CD4-positive, alpha-beta T cell (primary cell): ENCODE measurements at regions not wholly inside any gene's neighbourhood (a gene's known extent, or its start where the extent isn't known, plus 50 kb on each side); places are given as distances from the start of the nearest gene placed in this dataset.

ENCODE experiments used
- ATAC-seq: fragments of 200-7000 bp; cut with Tn5 transposase; one replicate; pipeline ENCODE4 v1.10.0; 2022; ENCODE audit warnings: mild to moderate bottlenecking; ENCODE audit not compliant: poor library complexity
- CTCF ChIA-PET: fragments of 350-600 bp; sonication (Branson Sonifier 250); formaldehyde crosslinking; loops from one replicate; lab custom pipeline; 2021; ENCODE audit warnings: antibody characterized with exemption, inconsistent platforms; lab: Charles Lee
- POLR2A ChIA-PET: fragments of 350-600 bp; sonication (Branson Sonifier 250); formaldehyde crosslinking; loops from one replicate; lab custom pipeline; 2021; ENCODE audit warnings: antibody characterized with exemption, inconsistent platforms; lab: Charles Lee
- DNase-seq, 14 experiments: peaks; one replicate each; pipeline ENCODE4 v3.0.0-alpha.2; 2013 to 2020; ENCODE audit warnings: mixed read lengths in 2 of 14
- H3K27ac ChIP-seq, 2 donors: one replicate each; pipeline versions ENCODE4 v1.5.1 to v1.7.0; 2013; ENCODE audit warnings: low read length in 2 of 2, low read depth in 1 of 2, mild to moderate bottlenecking in 1 of 2
- H3K27me3 ChIP-seq, 2 experiments: 1 replicate in 1 of 2; 2 replicates in 1 of 2; pipeline versions ENCODE4 v1.6.1 to v1.7.0; 2013; ENCODE audit warnings: low read length in 2 of 2, control low read depth in 1 of 2, mild to moderate bottlenecking in 1 of 2, moderate library complexity in 1 of 2; ENCODE audit not compliant: insufficient read depth in 2 of 2, control insufficient read depth in 1 of 2
- H3K36me3 ChIP-seq: one replicate; pipeline ENCODE4 v1.6.1; 2013; ENCODE audit warnings: low read length, control low read depth; ENCODE audit not compliant: insufficient read depth
- H3K4me1 ChIP-seq: one replicate; pipeline ENCODE4 v1.6.1; 2013; ENCODE audit warnings: low read length, control low read depth; ENCODE audit not compliant: insufficient read depth
- H3K4me3 ChIP-seq: one replicate; pipeline ENCODE4 v1.5.1; 2013; ENCODE audit warnings: mild to moderate bottlenecking, low read length, moderate library complexity
- H3K9me3 ChIP-seq, 2 experiments: 1 replicate in 1 of 2; 2 replicates in 1 of 2; pipeline versions ENCODE4 v1.6.1 to v1.7.0; 2013; ENCODE audit warnings: low read length in 2 of 2, mild to moderate bottlenecking in 2 of 2, control low read depth in 1 of 2, moderate library complexity in 1 of 2; ENCODE audit not compliant: control insufficient read depth in 1 of 2, insufficient read depth in 1 of 2
- H3K27ac Mint-ChIP-seq: one replicate; pipeline ENCODE4 v1.8.0; 2020; ENCODE audit warnings: mixed read lengths
- H3K27me3 Mint-ChIP-seq: one replicate; pipeline ENCODE4 v1.8.0; 2021; ENCODE audit warnings: mixed read lengths
- H3K36me3 Mint-ChIP-seq: one replicate; pipeline ENCODE4 v1.8.0; 2021; ENCODE audit warnings: low read depth, mixed read lengths
- H3K4me1 Mint-ChIP-seq: one replicate; pipeline ENCODE4 v1.8.0; 2021; ENCODE audit warnings: low read depth, mixed read lengths
- H3K4me3 Mint-ChIP-seq: one replicate; pipeline ENCODE4 v1.8.0; 2020; ENCODE audit warnings: mild to moderate bottlenecking, mixed read lengths
- H3K9me3 Mint-ChIP-seq: one replicate; pipeline ENCODE4 v1.8.0; 2020; ENCODE audit warnings: mixed read lengths
- intact Hi-C, 2 experiments: fragments of 100-400 bp; cut with DNase I in 1 of 2; cut with micrococcal nuclease in 1 of 2; formaldehyde crosslinking; loops; one replicate each; pipeline versions ENCODE4 v1.15.1 to v1.9.0; 2023 to 2025; cut with DNase I, micrococcal nuclease
- TF ChIP-seq, protein P1 (sequence below): fragments of 200-600 bp; IDR thresholded peaks from one replicate; pipeline ENCODE4 v1.8.0; 2022; ENCODE audit warnings: antibody characterized with exemption, mild to moderate bottlenecking

DNA sequence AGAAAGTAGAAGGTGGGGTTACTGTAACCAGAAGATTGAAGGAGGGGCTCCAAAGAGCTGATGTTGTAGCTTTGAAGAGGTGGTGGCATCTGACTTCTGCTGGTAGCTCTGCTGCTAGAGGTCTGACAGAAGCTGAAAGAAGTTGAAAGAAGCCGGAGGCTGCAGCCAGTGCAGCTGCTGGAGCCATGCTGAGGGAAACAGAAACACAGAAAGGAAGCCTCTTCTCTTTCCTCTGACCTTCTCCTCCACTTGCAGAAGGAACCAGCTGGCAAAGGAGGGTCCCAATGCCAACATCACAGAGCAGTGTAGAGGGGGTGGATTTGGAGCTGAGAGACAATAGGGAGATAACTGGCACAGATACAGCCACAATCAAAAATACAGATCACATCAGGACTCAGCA, 89.3 kb upstream of the HHIP start:
- Histone ChIP-seq H3K27ac (no peak overlapping the region), H3K4me3 (no peak overlapping the region), H3K9me3 (no peaks in the 10 kb centered on the region), H3K27me3 (no peaks in the 10 kb centered on the region), H3K36me3 (no peaks in the 10 kb centered on the region), H3K4me1 (no peaks in the 10 kb centered on the region)
- TF ChIP-seq, protein P1, sequence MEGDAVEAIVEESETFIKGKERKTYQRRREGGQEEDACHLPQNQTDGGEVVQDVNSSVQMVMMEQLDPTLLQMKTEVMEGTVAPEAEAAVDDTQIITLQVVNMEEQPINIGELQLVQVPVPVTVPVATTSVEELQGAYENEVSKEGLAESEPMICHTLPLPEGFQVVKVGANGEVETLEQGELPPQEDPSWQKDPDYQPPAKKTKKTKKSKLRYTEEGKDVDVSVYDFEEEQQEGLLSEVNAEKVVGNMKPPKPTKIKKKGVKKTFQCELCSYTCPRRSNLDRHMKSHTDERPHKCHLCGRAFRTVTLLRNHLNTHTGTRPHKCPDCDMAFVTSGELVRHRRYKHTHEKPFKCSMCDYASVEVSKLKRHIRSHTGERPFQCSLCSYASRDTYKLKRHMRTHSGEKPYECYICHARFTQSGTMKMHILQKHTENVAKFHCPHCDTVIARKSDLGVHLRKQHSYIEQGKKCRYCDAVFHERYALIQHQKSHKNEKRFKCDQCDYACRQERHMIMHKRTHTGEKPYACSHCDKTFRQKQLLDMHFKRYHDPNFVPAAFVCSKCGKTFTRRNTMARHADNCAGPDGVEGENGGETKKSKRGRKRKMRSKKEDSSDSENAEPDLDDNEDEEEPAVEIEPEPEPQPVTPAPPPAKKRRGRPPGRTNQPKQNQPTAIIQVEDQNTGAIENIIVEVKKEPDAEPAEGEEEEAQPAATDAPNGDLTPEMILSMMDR: no peak
- CTCF ChIA-PET: no interaction called here
- H3K4me3 Mint-ChIP-seq: no peak overlapping the region
- no peaks in the 10 kb centered on the region for H3K9me3 Mint-ChIP-seq
- H3K27me3 Mint-ChIP-seq: no peaks in the 10 kb centered on the region
- intact Hi-C loops: no loop called here
- H3K27ac Mint-ChIP-seq: no peak overlapping the region
- no peak for ATAC-seq
- no peaks in the 10 kb centered on the region for H3K36me3 Mint-ChIP-seq
- POLR2A ChIA-PET: no interaction called here
- no peaks in the 10 kb centered on the region for H3K4me1 Mint-ChIP-seq
- no peak for DNase-seq

DNA sequence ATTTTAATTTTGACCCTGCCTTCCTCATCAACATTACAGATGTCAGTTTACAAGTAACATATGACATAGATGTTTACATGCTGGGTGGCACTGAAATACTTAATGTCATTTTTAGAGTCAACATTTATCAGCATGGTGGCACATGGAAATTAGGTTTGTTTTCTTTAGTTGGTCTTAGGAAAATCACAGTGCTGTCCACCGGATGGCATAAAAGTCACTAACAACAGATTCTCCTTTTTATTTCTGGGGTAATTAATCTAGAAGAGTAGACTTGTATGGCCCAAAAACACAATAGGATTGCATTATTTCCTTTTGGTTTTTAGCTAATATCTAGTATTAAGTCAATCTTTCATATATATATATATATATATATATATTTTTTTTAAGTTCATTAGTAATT, 88.6 kb upstream of the HHIP start:
- Mint-ChIP-seq H3K4me1 (no peaks in the 10 kb centered on the region), H3K27ac (no peak overlapping the region), H3K36me3 (no peaks in the 10 kb centered on the region), H3K9me3 (no peaks in the 10 kb centered on the region), H3K4me3 (no peak overlapping the region), H3K27me3 (no peaks in the 10 kb centered on the region)
- Histone ChIP-seq H3K27me3 (no peaks in the 10 kb centered on the region), H3K27ac (no peak overlapping the region), H3K4me1 (no peaks in the 10 kb centered on the region), H3K4me3 (no peak overlapping the region), H3K9me3 (no peaks in the 10 kb centered on the region), H3K36me3 (no peaks in the 10 kb centered on the region)
- no peak for DNase-seq
- ChIA-PET POLR2A (no interaction called here), CTCF (no interaction called here)
- ATAC-seq: no peak
- intact Hi-C loops: no loop called here
- TF ChIP-seq, protein P1: no peak

DNA sequence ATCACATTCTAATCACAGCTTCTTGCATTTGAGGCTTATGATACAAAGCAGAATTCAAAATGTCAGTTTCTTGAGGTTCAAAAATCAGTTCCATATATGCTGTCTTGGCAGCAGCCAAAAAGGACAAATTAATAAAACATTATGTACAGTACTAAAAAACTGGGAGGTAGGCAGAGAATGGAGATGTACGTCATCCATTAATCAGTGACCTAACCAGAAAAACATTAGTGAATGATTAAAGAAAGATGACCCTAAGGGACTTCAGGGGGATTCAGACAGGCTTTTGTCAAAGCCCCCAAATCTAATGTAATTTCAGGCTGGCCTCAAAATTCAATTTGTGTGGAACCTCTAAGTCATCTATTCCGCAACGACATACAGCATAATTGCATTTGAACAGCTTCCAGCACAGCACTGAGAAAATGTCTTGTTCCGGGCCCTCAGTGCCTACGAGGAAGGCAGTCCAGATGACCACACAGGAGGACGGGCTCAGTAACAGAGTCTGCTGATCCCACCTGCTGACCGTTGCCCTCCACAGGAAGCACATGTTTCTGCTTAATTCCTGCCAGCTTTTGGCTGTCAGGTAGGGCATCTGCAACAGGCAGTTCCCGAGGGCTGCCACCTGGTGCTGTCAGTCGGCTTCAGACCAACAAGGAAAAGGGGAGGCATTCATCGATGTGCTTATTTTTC, 83.8 kb upstream of the HHIP start:
- POLR2A ChIA-PET: no interaction called here
- no peak for ATAC-seq

More for the DNA sequence above, 83.8 kb upstream of the HHIP start:
- Histone ChIP-seq H3K4me1 (no peaks in the 10 kb centered on the region), H3K27ac (no peak overlapping the region), H3K36me3 (no peaks in the 10 kb centered on the region), H3K9me3 (no peaks in the 10 kb centered on the region), H3K4me3 (no peak overlapping the region), H3K27me3 (no peaks in the 10 kb centered on the region)
- intact Hi-C loops: no loop called here
- Mint-ChIP-seq H3K27ac (no peak overlapping the region), H3K36me3 (no peaks in the 10 kb centered on the region), H3K27me3 (no peaks in the 10 kb centered on the region), H3K4me3 (no peak overlapping the region), H3K4me1 (no peaks in the 10 kb centered on the region), H3K9me3 (no peaks in the 10 kb centered on the region)
- DNase-seq: no peak
- CTCF ChIA-PET: no interaction called here
- TF ChIP-seq, protein P1: no peak
